Fibroblast of pulmonary artery (primary cell): ENCODE measurements at regions not wholly inside any gene's neighbourhood (a gene's known extent, or its start where the extent isn't known, plus 50 kb on each side); places are given as distances from the start of the nearest gene placed in this dataset.

Experiments used
- DNase-seq: peaks from one replicate; pipeline ENCODE4 v3.0.0-alpha.2; 2010; ENCODE audit warnings: low read depth
- H3K4me3 ChIP-seq: replicated peaks from 2 replicates; pipeline ENCODE4 v1.5.1; 2011; ENCODE audit warnings: low read depth, mild to moderate bottlenecking, control low read depth, low read length, moderate library complexity
- TF ChIP-seq, protein P1 (sequence below): IDR thresholded peaks from 2 replicates; pipeline ENCODE4 v1.5.1; 2011; ENCODE audit warnings: mild to moderate bottlenecking, control low read depth, low read length, inconsistent platforms; ENCODE audit errors: missing control alignments

DNA sequence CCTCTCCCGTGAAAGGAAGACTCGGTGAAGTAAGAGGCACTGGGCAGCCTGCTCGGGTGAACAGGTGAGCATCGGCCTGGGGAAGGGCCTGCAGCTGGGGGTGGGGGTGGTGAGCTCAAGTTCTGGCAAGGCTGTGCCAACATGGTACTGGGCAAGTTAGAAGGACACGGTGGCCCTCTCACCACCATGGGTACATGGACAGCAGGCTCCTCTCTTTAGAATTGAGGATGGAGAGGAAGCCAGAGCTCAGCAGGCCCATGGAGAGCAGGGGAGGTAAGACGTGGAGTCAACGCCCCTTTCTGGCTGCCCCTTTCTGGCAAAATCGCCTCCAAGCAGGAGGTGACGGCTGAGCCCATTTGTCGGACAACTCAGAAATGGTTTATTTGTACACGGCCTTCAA is 135.6 kb downstream of the ANKRD60 start:
- TF ChIP-seq, protein P1, sequence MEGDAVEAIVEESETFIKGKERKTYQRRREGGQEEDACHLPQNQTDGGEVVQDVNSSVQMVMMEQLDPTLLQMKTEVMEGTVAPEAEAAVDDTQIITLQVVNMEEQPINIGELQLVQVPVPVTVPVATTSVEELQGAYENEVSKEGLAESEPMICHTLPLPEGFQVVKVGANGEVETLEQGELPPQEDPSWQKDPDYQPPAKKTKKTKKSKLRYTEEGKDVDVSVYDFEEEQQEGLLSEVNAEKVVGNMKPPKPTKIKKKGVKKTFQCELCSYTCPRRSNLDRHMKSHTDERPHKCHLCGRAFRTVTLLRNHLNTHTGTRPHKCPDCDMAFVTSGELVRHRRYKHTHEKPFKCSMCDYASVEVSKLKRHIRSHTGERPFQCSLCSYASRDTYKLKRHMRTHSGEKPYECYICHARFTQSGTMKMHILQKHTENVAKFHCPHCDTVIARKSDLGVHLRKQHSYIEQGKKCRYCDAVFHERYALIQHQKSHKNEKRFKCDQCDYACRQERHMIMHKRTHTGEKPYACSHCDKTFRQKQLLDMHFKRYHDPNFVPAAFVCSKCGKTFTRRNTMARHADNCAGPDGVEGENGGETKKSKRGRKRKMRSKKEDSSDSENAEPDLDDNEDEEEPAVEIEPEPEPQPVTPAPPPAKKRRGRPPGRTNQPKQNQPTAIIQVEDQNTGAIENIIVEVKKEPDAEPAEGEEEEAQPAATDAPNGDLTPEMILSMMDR: no peak
- H3K4me3 ChIP-seq: no peak overlapping the region
- no peak for DNase-seq

DNA sequence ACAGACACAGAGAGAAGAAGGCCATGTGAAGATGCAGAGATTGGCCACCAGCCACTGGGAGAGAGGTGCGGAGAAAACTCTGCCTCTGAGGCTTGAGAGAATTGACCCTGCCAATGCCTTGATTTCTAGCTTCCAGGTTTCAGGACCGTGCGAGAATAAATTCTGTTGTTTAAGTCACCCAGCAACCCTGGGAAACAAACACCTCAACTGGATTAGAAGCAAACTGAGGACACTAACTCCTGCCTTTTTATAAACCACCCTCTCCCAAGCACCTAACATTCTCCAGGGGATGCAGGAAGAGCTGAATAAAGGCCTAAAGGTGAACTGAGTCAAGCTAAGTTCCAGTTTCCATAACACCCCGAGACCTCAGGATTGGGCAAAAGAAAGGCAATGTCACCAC is 136.1 kb downstream of the ANKRD60 start:
- TF ChIP-seq, protein P1: no peak
- no peak for DNase-seq

DNA sequence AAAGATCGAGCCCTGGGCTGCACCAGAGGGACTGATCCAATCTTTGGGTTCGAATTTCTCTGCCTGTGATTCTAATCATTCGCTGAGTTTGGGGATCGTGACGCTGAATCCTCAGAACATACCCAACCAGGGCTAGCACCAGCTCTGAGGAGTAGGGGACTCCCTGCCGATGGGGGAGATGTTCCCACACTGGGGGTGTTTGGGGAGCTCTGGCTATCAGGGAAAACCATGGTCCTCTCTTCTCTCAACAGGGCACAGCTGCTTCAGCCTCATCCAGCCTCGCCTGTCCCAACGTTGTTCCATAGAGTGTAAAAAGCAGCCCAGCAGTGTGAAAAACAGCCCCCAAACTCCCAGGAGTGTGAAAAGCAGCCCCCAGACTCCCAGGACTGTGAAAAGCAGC is 136.6 kb downstream of the ANKRD60 start:
- H3K4me3 ChIP-seq: no peak overlapping the region
- TF ChIP-seq, protein P1: no peak
- DNase-seq: no peak

More for the DNA sequence above, 136.1 kb downstream of the ANKRD60 start:
- H3K4me3 ChIP-seq: no peak overlapping the region

DNA sequence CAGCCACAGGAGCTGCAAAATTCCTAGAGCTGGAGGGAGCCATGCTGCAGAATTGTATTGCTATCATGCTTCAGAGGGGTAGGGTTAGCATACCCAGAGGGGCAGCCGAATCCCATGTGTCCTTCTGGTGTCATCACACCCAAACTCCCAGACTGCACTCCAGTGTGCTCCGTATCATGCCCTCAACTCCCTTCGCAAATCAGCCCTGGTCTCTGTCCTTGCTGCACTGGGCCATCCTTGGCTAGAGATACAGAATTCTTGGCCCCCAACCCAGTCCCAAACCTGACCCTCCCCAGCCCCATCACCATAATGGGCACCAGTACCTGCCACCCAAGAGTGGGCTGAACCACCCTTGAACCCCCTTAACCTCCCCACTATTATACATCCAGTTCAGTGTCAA is 138.3 kb downstream of the ANKRD60 start:
- no peak for DNase-seq
- no peak overlapping the region for H3K4me3 ChIP-seq
- TF ChIP-seq, protein P1: no peak

DNA sequence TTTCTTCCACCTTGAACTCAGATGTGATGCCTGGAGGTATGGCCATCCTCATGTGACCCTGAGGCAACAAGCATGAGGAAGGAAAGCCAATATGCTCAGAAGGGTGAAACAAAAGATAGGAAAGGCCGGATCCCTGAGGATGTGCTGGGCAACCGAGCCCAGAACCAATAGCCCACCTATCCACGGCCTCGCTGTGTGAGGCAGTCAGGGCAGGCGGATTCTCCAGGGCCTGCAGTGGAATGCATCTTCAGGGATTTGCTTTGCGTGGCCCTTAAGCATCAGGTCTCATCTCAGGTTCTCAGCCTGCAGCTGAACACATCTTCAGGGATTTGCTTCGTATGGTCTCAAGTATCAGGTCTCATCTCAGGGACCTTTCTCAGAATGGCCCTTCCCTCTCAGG is 139.8 kb downstream of the ANKRD60 start:
- no peak for DNase-seq
- H3K4me3 ChIP-seq: no peak overlapping the region
- TF ChIP-seq, protein P1: no peak

DNA sequence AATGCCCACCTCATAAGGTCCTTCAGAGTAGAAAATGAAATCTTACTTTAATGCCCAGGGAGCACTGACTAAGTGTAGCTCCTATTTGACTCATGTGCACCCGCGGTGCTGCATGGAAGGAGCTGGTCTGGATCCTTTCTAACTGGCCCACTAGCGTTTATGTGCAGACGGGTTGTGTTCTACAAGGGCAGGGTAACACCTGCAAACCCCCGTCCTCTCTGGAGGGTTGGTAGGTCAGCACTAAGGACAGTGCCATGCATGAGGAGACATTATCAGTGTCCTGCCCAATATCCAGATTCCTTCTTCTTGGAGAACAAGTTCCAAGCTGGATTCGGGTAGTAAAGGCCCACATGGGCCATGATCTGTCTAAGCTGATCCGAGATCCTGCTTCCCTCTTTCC is 140.3 kb downstream of the ANKRD60 start:
- no peak for DNase-seq
- TF ChIP-seq, protein P1: no peak
- H3K4me3 ChIP-seq: no peak overlapping the region

DNA sequence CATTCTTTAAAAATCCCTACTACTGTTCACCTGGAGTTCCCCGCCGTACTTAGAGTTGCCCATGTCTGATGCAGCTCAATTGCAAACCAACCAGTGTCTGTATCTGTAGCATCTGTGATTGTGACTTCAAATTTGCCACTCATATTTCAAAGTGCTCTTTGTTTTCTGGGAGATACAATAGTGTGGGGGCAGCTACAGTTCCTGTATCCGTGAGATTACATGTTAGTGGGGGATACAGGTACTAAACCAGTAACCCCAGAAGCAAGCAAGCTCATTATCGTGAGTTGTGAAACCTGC is 140.9 kb downstream of the ANKRD60 start:
- TF ChIP-seq, protein P1: no peak
- no peak for DNase-seq

More for the DNA sequence above, 140.9 kb downstream of the ANKRD60 start:
- no peak overlapping the region for H3K4me3 ChIP-seq
